D721Med (cell line): ENCODE measurements at regions not wholly inside any gene's neighbourhood (a gene's known extent, or its start where the extent isn't known, plus 50 kb on each side); places are given as distances from the start of the nearest gene placed in this dataset.

Source experiments
- DNase-seq: peaks from one replicate; pipeline ENCODE4 v3.0.0; 2011; ENCODE audit warnings: low spot score; ENCODE audit not compliant: insufficient read length
- FAIRE-seq: peaks from 2 replicates; lab custom pipeline; 2011; peaks lifted over from hg19 to GRCh38; lab: Jason Lieb, UNC
- CTCF ChIP-seq: IDR thresholded peaks from 2 replicates; pipeline ENCODE4 v1.5.1; 2012; ENCODE audit warnings: mild to moderate bottlenecking, control low read depth; ENCODE audit not compliant: insufficient read depth; ENCODE audit errors: missing control alignments

- DNase-seq (no peak), FAIRE-seq (no peak)
- TF ChIP-seq CTCF, result no peak
Measured at GRCh38 chr15:73803806-73804205, 50.7 kb upstream of the INSYN1 start.

- FAIRE-seq, result no peak
- no peak for TF ChIP-seq CTCF
- no peak for DNase-seq
Measured at GRCh38 chr15:73805504-73806089, 52.4 kb upstream of the INSYN1 start.

GRCh38 chr15:73806698-73807483, 53.7 kb upstream of the INSYN1 start:
- TF ChIP-seq CTCF, result no peak
- DNase-seq (no peak), FAIRE-seq (no peak)

GRCh38 chr15:73807865-73808264, 54.7 kb upstream of the INSYN1 start:
- DNase-seq, result no peak
- FAIRE-seq, result no peak
- TF ChIP-seq CTCF, result no peak

GRCh38 chr15:73809728-73810501, 56.8 kb upstream of the INSYN1 start:
- TF ChIP-seq CTCF, result no peak
- no peak for FAIRE-seq
- DNase-seq, result no peak

GRCh38 chr15:73812806-73813465, 59.8 kb upstream of the INSYN1 start:
- FAIRE-seq (no peak), DNase-seq (no peak)
- no peak for TF ChIP-seq CTCF
